ENCODE measurements at regions not wholly inside any gene's neighbourhood (a gene's known extent, or its start where the extent isn't known, plus 50 kb on each side); places are given as distances from the start of the nearest gene placed in this dataset.

GRCh38 chr2:12452185-12452584 is 264.6 kb upstream of the TRIB2 start:
- DNase-seq = no peak
- no peak overlapping the region for H3K27ac ChIP-seq (ENCODE audit: low read depth, low read length)
- no peaks in the 10 kb centered on the region for H3K9me3 ChIP-seq (ENCODE audit: control insufficient read depth, low read length)
- no peaks in the 10 kb centered on the region for H3K9me3 Mint-ChIP-seq
- H3K27me3 ChIP-seq (ENCODE audit: control insufficient read depth, insufficient read depth, low read length, poor library complexity, severe bottlenecking) = peaks cover 12% of the 10 kb centered on the region
- no peaks in the 10 kb centered on the region for H3K36me3 ChIP-seq (ENCODE audit: control insufficient read depth, insufficient read depth, low read length)
- H3K4me3 Mint-ChIP-seq = no peak overlapping the region
- peaks cover 19% of the 10 kb centered on the region for H3K27me3 Mint-ChIP-seq (ENCODE audit: insufficient read depth)
- no peak overlapping the region for H3K9ac ChIP-seq (ENCODE audit: extremely low read depth, low read length, poor library complexity, severe bottlenecking)
- TF ChIP-seq CTCF (conservative IDR thresholded peaks at IDR 0.05) = no peak
- no peak overlapping the region for H3K4me3 ChIP-seq (ENCODE audit: low read length)
- no peak overlapping the region for H3K27ac Mint-ChIP-seq
- H3K36me3 Mint-ChIP-seq (ENCODE audit: low read depth) = no peaks in the 10 kb centered on the region
- WGBS, 2 experiments (ENCODE audit: insufficient coverage in 1 of 2, insufficient read length in 1 of 2) = 82 to 92% methylated on average over 1 to 2 of the region's 2 CpGs
- H3K4me1 Mint-ChIP-seq = peaks cover 27% of the 10 kb centered on the region
- peaks cover 8% of the 10 kb centered on the region for H3K4me1 ChIP-seq (ENCODE audit: control insufficient read depth, insufficient read depth, low read length)

GRCh38 chr2:12453731-12454130 is 263.0 kb upstream of the TRIB2 start:
- no peaks in the 10 kb centered on the region for H3K36me3 Mint-ChIP-seq (ENCODE audit: low read depth)
- no peak for TF ChIP-seq CTCF (conservative IDR thresholded peaks at IDR 0.05)
- no peak overlapping the region for H3K4me3 Mint-ChIP-seq
- H3K36me3 ChIP-seq (ENCODE audit: control insufficient read depth, insufficient read depth, low read length) = no peaks in the 10 kb centered on the region
- H3K27ac ChIP-seq (ENCODE audit: low read depth, low read length) = no peak overlapping the region
- DNase-seq = no peak
- no peak overlapping the region for H3K27ac Mint-ChIP-seq
- H3K4me3 ChIP-seq (ENCODE audit: low read length) = no peak overlapping the region
- no peaks in the 10 kb centered on the region for H3K9me3 Mint-ChIP-seq
- H3K4me1 ChIP-seq (ENCODE audit: control insufficient read depth, insufficient read depth, low read length) = peaks cover 8% of the 10 kb centered on the region
- H3K27me3 ChIP-seq (ENCODE audit: control insufficient read depth, insufficient read depth, low read length, poor library complexity, severe bottlenecking) = peaks cover 12% of the 10 kb centered on the region
- peaks cover 27% of the 10 kb centered on the region for H3K4me1 Mint-ChIP-seq
- H3K9me3 ChIP-seq (ENCODE audit: control insufficient read depth, low read length) = no peaks in the 10 kb centered on the region
- peaks cover 24% of the 10 kb centered on the region for H3K27me3 Mint-ChIP-seq (ENCODE audit: insufficient read depth)
- 76 to 91% methylated on average over 2 to 11 of the region's 11 CpGs for WGBS, 2 experiments (ENCODE audit: insufficient coverage in 1 of 2, insufficient read length in 1 of 2)
- H3K9ac ChIP-seq (ENCODE audit: extremely low read depth, low read length, poor library complexity, severe bottlenecking) = no peak overlapping the region

- Histone ChIP-seq H3K4me1 (ENCODE audit: control insufficient read depth, insufficient read depth, low read length) (peaks cover 8% of the 10 kb centered on the region), H3K9ac (ENCODE audit: extremely low read depth, low read length, poor library complexity, severe bottlenecking) (no peak overlapping the region), H3K9me3 (ENCODE audit: control insufficient read depth, low read length) (peaks cover 2% of the 10 kb centered on the region), H3K4me3 (ENCODE audit: low read length) (no peak overlapping the region), H3K36me3 (ENCODE audit: control insufficient read depth, insufficient read depth, low read length) (no peaks in the 10 kb centered on the region), H3K27ac (ENCODE audit: low read depth, low read length) (no peak overlapping the region), H3K27me3 (ENCODE audit: control insufficient read depth, insufficient read depth, low read length, poor library complexity, severe bottlenecking) (peaks cover 12% of the 10 kb centered on the region)
- H3K9me3 Mint-ChIP-seq = no peaks in the 10 kb centered on the region
- no peak for TF ChIP-seq CTCF (conservative IDR thresholded peaks at IDR 0.05)
- no peak overlapping the region for H3K27ac Mint-ChIP-seq
- no peaks in the 10 kb centered on the region for H3K36me3 Mint-ChIP-seq (ENCODE audit: low read depth)
- no peak overlapping the region for H3K4me3 Mint-ChIP-seq
- WGBS, 2 experiments (ENCODE audit: insufficient coverage in 1 of 2, insufficient read length in 1 of 2) = 87% methylated on average over 2 of the region's 2 CpGs; no CpG with 5 or more reads in 1 of the 2 experiments
- H3K27me3 Mint-ChIP-seq (ENCODE audit: insufficient read depth) = peaks cover 15% of the 10 kb centered on the region
- H3K4me1 Mint-ChIP-seq = peaks cover 22% of the 10 kb centered on the region
- DNase-seq = no peak
These were observed 261.1 kb upstream of the TRIB2 start for GRCh38 chr2:12455661-12456060.

Data from endodermal cell (in vitro differentiated cells).